GM03348 (cell line): ENCODE measurements at regions not wholly inside any gene's neighbourhood (a gene's known extent, or its start where the extent isn't known, plus 50 kb on each side); places are given as distances from the start of the nearest gene placed in this dataset.

Experiments
- DNase-seq: peaks from one replicate; pipeline ENCODE4 v3.0.0; 2012; ENCODE audit warnings: low spot score

GRCh38 chr20:8073024-8073832 is 53.7 kb upstream of the TMX4 start:
- DNase-seq, result peak; percentile 43

DNA sequence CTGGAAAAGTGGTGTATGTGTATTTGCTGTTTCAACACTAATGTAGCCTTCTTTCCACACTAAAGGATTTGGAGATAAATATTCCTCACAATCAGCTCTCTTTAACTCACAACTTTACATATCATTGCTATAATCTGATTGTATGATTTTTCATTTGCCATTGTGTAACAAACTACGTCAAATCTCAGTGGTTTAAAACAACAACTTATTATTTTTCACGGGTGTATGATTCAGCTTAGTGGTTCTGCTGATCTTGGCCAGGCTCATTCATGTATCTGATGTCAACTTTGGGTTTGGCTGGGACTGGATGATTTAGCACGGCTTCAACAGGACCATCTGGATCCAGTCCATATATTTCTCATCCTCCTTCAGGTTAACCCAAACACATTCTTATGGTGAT is 55.4 kb upstream of the TMX4 start:
- no peak for DNase-seq

- DNase-seq, result no peak
These were observed 55.5 kb upstream of the PLCB1 start for GRCh38 chr20:8076306-8077136.

- DNase-seq, result no peak
These were observed 55.0 kb upstream of the PLCB1 start for GRCh38 chr20:8077137-8077466.

GRCh38 chr20:8078528-8078914 is 53.5 kb upstream of the PLCB1 start:
- no peak for DNase-seq

- DNase-seq, result no peak
These were observed 52.1 kb upstream of the PLCB1 start for GRCh38 chr20:8079976-8080375.

DNA sequence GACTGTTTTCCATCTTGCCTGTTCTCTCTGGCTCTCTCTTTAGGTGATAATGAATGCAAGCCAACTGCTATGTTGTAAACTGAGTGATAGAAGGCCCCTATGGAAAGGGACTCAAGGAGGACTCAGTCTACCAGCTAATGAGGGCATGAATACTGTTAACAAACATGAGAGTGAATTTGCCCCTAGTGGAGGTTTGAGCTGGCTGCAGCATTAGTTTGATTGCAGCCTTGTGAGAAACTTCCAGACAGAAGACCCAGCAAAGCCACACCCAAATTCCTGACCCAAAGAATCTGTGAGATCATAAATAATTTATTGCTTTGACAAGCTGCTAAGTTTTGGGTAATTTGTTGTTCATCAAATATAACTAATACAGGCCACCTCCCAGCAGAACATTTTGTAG is 50.0 kb upstream of the PLCB1 start:
- peak; percentile 17 for DNase-seq
